Small intestine (tissue), 7 donors: ENCODE measurements at regions not wholly inside any gene's neighbourhood (a gene's known extent, or its start where the extent isn't known, plus 50 kb on each side); places are given as distances from the start of the nearest gene placed in this dataset.
"Not testable (repeated sequence)": the region's sequence is repeated elsewhere in the genome, so short reads cannot be mapped to it uniquely, and the experiment has no call there.

ENCODE experiments used
- DNase-seq, 2 donors: peaks; one replicate each; pipeline versions ENCODE4 v3.0.0 to v3.0.0-alpha.2; 2013
- FAIRE-seq: peaks from 2 replicates; lab custom pipeline; 2012; peaks lifted over from hg19 to GRCh38; lab: Jason Lieb, UNC
- H3K27ac ChIP-seq, 3 donors: one replicate each; pipeline ENCODE4 v1.5.1; 2013; ENCODE audit warnings: low read length in 2 of 3, mild to moderate bottlenecking in 2 of 3, control low read depth in 1 of 3, inconsistent platforms in 1 of 3, low read depth in 1 of 3, moderate library complexity in 1 of 3
- H3K27me3 ChIP-seq, 3 donors: one replicate each; pipeline ENCODE4 v1.6.1; 2013; ENCODE audit warnings: low read length in 3 of 3, inconsistent platforms in 1 of 3; ENCODE audit not compliant: control insufficient read depth in 3 of 3, insufficient read depth in 3 of 3
- H3K36me3 ChIP-seq, 3 donors: one replicate each; pipeline ENCODE4 v1.6.1; 2013; ENCODE audit warnings: low read length in 3 of 3, inconsistent platforms in 1 of 3, low read depth in 1 of 3, mild to moderate bottlenecking in 1 of 3, moderate library complexity in 1 of 3; ENCODE audit not compliant: control insufficient read depth in 3 of 3, insufficient read depth in 2 of 3
- H3K4me1 ChIP-seq, 3 donors: one replicate each; pipeline ENCODE4 v1.6.1; 2013; ENCODE audit warnings: low read length in 2 of 3, inconsistent platforms in 1 of 3, low read depth in 1 of 3, mild to moderate bottlenecking in 1 of 3, moderate library complexity in 1 of 3; ENCODE audit not compliant: control insufficient read depth in 3 of 3, insufficient read depth in 2 of 3
- H3K4me3 ChIP-seq, 3 donors: one replicate each; pipeline ENCODE4 v1.5.1; 2013; ENCODE audit warnings: low read length in 3 of 3, control low read depth in 1 of 3, inconsistent platforms in 1 of 3, low read depth in 1 of 3, mild to moderate bottlenecking in 1 of 3, moderate library complexity in 1 of 3
- H3K9me3 ChIP-seq, 2 donors: one replicate each; pipeline ENCODE4 v1.6.1; 2013; ENCODE audit warnings: low read depth in 1 of 2, low read length in 1 of 2; ENCODE audit not compliant: control insufficient read depth in 2 of 2, insufficient read depth in 1 of 2
- WGBS, 3 donors: extraction: QIAGEN DNeasy Blood & Tissue Kit; methylation state at CpG; one replicate each; pipeline ENCODE4 v1.1.7; 2013; 5-methylcytosine and 5-hydroxymethylcytosine counted together
- donor health status: healthy with polysubstance abuse.
- donor health status: control.
- donor health status: control.
- donor health status: Bipolar disorder and iron deficiency.
- donor health status: healthy.

GRCh38 chr15:81056304-81056703 lies 55.6 kb downstream of the TLNRD1 start:
- no peak for DNase-seq
- Histone ChIP-seq H3K27ac (no peak overlapping the region), H3K4me3 (no peak overlapping the region), H3K27me3 (peaks cover 0 to 3% (median 0%) of the 10 kb centered on the region in 3 donors), H3K4me1 (no peaks in the 10 kb centered on the region), H3K9me3 (no peaks in the 10 kb centered on the region), H3K36me3 (no peaks in the 10 kb centered on the region)
- FAIRE-seq, result no peak
- WGBS, 3 donors, result 59 to 68% (median 66%) methylated on average over 1 of the region's 1 CpG

GRCh38 chr15:81060470-81060869 lies 59.7 kb downstream of the TLNRD1 start:
- H3K4me1 ChIP-seq, result no peaks in the 10 kb centered on the region
- peaks cover 0 to 3% (median 0%) of the 10 kb centered on the region in 3 donors for H3K27me3 ChIP-seq
- no peaks in the 10 kb centered on the region for H3K9me3 ChIP-seq
- H3K27ac ChIP-seq, result no peak overlapping the region
- 63 to 84% (median 77%) methylated on average over 2 of the region's 2 CpGs for WGBS, 3 donors
- H3K4me3 ChIP-seq, result no peak overlapping the region
- H3K36me3 ChIP-seq, result no peaks in the 10 kb centered on the region
- no peak for DNase-seq
- FAIRE-seq, result no peak

GRCh38 chr15:81060907-81061306 lies 60.2 kb downstream of the TLNRD1 start:
- FAIRE-seq (no peak), DNase-seq (no peak)
- Histone ChIP-seq H3K27ac (no peak overlapping the region), H3K4me1 (no peaks in the 10 kb centered on the region), H3K9me3 (no peaks in the 10 kb centered on the region), H3K36me3 (no peaks in the 10 kb centered on the region), H3K27me3 (peaks cover 0 to 3% (median 0%) of the 10 kb centered on the region in 3 donors), H3K4me3 (no peak overlapping the region)
- WGBS, 3 donors, result 49 to 59% (median 53%) methylated on average over 2 of the region's 2 CpGs

GRCh38 chr15:81061490-81062253 lies 60.9 kb downstream of the TLNRD1 start:
- Histone ChIP-seq H3K27me3 (peaks cover 0 to 3% (median 0%) of the 10 kb centered on the region in 3 donors), H3K27ac (no peak overlapping the region), H3K9me3 (no peaks in the 10 kb centered on the region), H3K36me3 (no peaks in the 10 kb centered on the region), H3K4me3 (no peak overlapping the region), H3K4me1 (no peaks in the 10 kb centered on the region)
- WGBS, 3 donors, result 78 to 86% (median 81%) methylated on average over 5 of the region's 5 CpGs
- FAIRE-seq (no peak), DNase-seq (no peak)

GRCh38 chr15:81062937-81063336 lies 62.2 kb downstream of the TLNRD1 start:
- WGBS, 3 donors, result 85 to 100% (median 91%) methylated on average over 1 of the region's 1 CpG
- no peak for FAIRE-seq

GRCh38 chr15:81064253-81064652 lies 63.5 kb downstream of the TLNRD1 start:
- peaks cover 0 to 3% (median 0%) of the 10 kb centered on the region in 3 donors for H3K27me3 ChIP-seq
- H3K4me3 ChIP-seq, result no peak overlapping the region
- WGBS, 3 donors, result 45 to 55% (median 52%) methylated on average over 2 of the region's 2 CpGs
- H3K36me3 ChIP-seq, result no peaks in the 10 kb centered on the region
- H3K9me3 ChIP-seq, result no peaks in the 10 kb centered on the region
- FAIRE-seq (no peak), DNase-seq (no peak)
- H3K27ac ChIP-seq, result no peak overlapping the region
- H3K4me1 ChIP-seq, result no peaks in the 10 kb centered on the region

More at GRCh38 chr15:81062937-81063336, 62.2 kb downstream of the TLNRD1 start:
- H3K36me3 ChIP-seq, result no peaks in the 10 kb centered on the region
- H3K27ac ChIP-seq, result no peak overlapping the region
- peaks cover 0 to 3% (median 0%) of the 10 kb centered on the region in 3 donors for H3K27me3 ChIP-seq
- H3K4me1 ChIP-seq, result no peaks in the 10 kb centered on the region
- no peak overlapping the region for H3K4me3 ChIP-seq
- DNase-seq, result no peak
- no peaks in the 10 kb centered on the region for H3K9me3 ChIP-seq

- not testable (repeated sequence) for H3K27me3 ChIP-seq, H3K36me3 ChIP-seq, H3K4me3 ChIP-seq, H3K4me1 ChIP-seq, H3K9me3 ChIP-seq, DNase-seq, H3K27ac ChIP-seq
- peak; percentile 67 for FAIRE-seq
Measured at GRCh38 chr15:81067567-81067966, 66.5 kb upstream of the CFAP161 start.

- Histone ChIP-seq H3K4me1 (no peaks in the 10 kb centered on the region), H3K27ac (no peak overlapping the region), H3K9me3 (no peaks in the 10 kb centered on the region), H3K4me3 (no peak overlapping the region), H3K27me3 (no peaks in the 10 kb centered on the region), H3K36me3 (no peaks in the 10 kb centered on the region)
- FAIRE-seq (no peak), DNase-seq (no peak)
- WGBS, 3 donors, result 93 to 96% (median 94%) methylated on average over 4 of the region's 4 CpGs
Measured at GRCh38 chr15:81068516-81068915, 65.6 kb upstream of the CFAP161 start.

- Histone ChIP-seq H3K27ac (no peak overlapping the region), H3K27me3 (no peaks in the 10 kb centered on the region), H3K4me1 (no peaks in the 10 kb centered on the region), H3K9me3 (no peaks in the 10 kb centered on the region), H3K4me3 (no peak overlapping the region), H3K36me3 (no peaks in the 10 kb centered on the region)
- WGBS, 3 donors, result 69 to 79% (median 74%) methylated on average over 5 of the region's 5 CpGs
- DNase-seq (no peak), FAIRE-seq (no peak)
Measured at GRCh38 chr15:81069356-81069755, 64.7 kb upstream of the CFAP161 start.
